ENCODE measurements at regions not wholly inside any gene's neighbourhood (a gene's known extent, or its start where the extent isn't known, plus 50 kb on each side); places are given as distances from the start of the nearest gene placed in this dataset.

GRCh38 chr22:44403166-44403565, 90.4 kb upstream of the SHISAL1 start:
- no peak for DNase-seq
- Histone ChIP-seq H3K27ac (ENCODE audit: low read length, poor library complexity, severe bottlenecking) (no peak overlapping the region), H2AK5ac (ENCODE audit: low read length, severe bottlenecking) (no peak overlapping the region), H4K8ac (ENCODE audit: low read length) (no peak overlapping the region), H3K4me2 (ENCODE audit: low read length, poor library complexity, severe bottlenecking) (no peak overlapping the region), H3K9ac (ENCODE audit: low read length) (no peak overlapping the region), H2BK5ac (ENCODE audit: low read depth, low read length, poor library complexity, severe bottlenecking) (no peak overlapping the region), H3K9me3 (ENCODE audit: control insufficient read depth, low read length) (no peaks in the 10 kb centered on the region), H2BK15ac (ENCODE audit: low read depth, poor library complexity, severe bottlenecking) (no peak overlapping the region), H3K18ac (ENCODE audit: low read depth in 1 of 2, low read length in 2 of 2) (no peak overlapping the region), H2BK12ac (ENCODE audit: low read length in 2 of 2) (no peak overlapping the region), H2AFZ (ENCODE audit: low read depth, low read length) (no peak overlapping the region), H3K14ac (ENCODE audit: low read length in 2 of 2) (no peak overlapping the region), H3K4me1 (ENCODE audit: control insufficient read depth, insufficient read depth, low read depth, low read length) (peaks cover 2% of the 10 kb centered on the region), H3K4ac (ENCODE audit: low read depth in 1 of 2, low read length in 2 of 2) (no peak overlapping the region), H3K36me3 (ENCODE audit: control insufficient read depth in 1 of 2, insufficient read depth in 2 of 2, low read depth in 1 of 2, low read length in 2 of 2) (no peaks in the 10 kb centered on the region), H4K91ac (ENCODE audit: low read length) (no peak overlapping the region), H2BK120ac (ENCODE audit: low read depth, low read length) (no peak overlapping the region), H3K27me3 (ENCODE audit: control insufficient read depth in 1 of 2, insufficient read depth in 1 of 2, low read length in 2 of 2) (peaks cover 42 to 73% of the 10 kb centered on the region in 2 experiments), H3K79me1 (replicated peaks; ENCODE audit: low read length, poor library complexity, severe bottlenecking) (no peaks in the 10 kb centered on the region), H3K4me3 (ENCODE audit: insufficient read depth in 1 of 2, low read depth in 1 of 2, low read length in 2 of 2) (no peak overlapping the region), H3K23ac (ENCODE audit: low read length in 2 of 2) (no peak overlapping the region)
- WGBS, result 83% methylated on average over 5 of the region's 5 CpGs

GRCh38 chr22:44402196-44403111, 89.7 kb upstream of the SHISAL1 start:
- no peaks in the 10 kb centered on the region for H3K79me1 ChIP-seq (replicated peaks; ENCODE audit: low read length, poor library complexity, severe bottlenecking)
- no peak overlapping the region for H3K23ac ChIP-seq (ENCODE audit: low read length in 2 of 2)
- peaks cover 2% of the 10 kb centered on the region for H3K4me1 ChIP-seq (ENCODE audit: control insufficient read depth, insufficient read depth, low read depth, low read length)
- H3K14ac ChIP-seq (ENCODE audit: low read length in 2 of 2), result no peak overlapping the region
- no peaks in the 10 kb centered on the region for H3K36me3 ChIP-seq (ENCODE audit: control insufficient read depth in 1 of 2, insufficient read depth in 2 of 2, low read depth in 1 of 2, low read length in 2 of 2)
- H4K8ac ChIP-seq (ENCODE audit: low read length), result no peak overlapping the region
- H2BK12ac ChIP-seq (ENCODE audit: low read length in 2 of 2), result no peak overlapping the region
- no peak overlapping the region for H2AK5ac ChIP-seq (ENCODE audit: low read length, severe bottlenecking)
- no peak for DNase-seq
- no peak overlapping the region for H2BK15ac ChIP-seq (ENCODE audit: low read depth, poor library complexity, severe bottlenecking)
- H3K27ac ChIP-seq (ENCODE audit: low read length, poor library complexity, severe bottlenecking), result no peak overlapping the region
- no peak overlapping the region for H3K4ac ChIP-seq (ENCODE audit: low read depth in 1 of 2, low read length in 2 of 2)
- H3K4me3 ChIP-seq (ENCODE audit: insufficient read depth in 1 of 2, low read depth in 1 of 2, low read length in 2 of 2), result no peak overlapping the region
- WGBS, result 88% methylated on average over 10 of the region's 10 CpGs
- no peak overlapping the region for H2AFZ ChIP-seq (ENCODE audit: low read depth, low read length)
- no peak overlapping the region for H2BK5ac ChIP-seq (ENCODE audit: low read depth, low read length, poor library complexity, severe bottlenecking)
- no peak overlapping the region for H3K9ac ChIP-seq (ENCODE audit: low read length)
- no peak overlapping the region for H3K4me2 ChIP-seq (ENCODE audit: low read length, poor library complexity, severe bottlenecking)
- no peak overlapping the region for H4K91ac ChIP-seq (ENCODE audit: low read length)
- H3K27me3 ChIP-seq (ENCODE audit: control insufficient read depth in 1 of 2, insufficient read depth in 1 of 2, low read length in 2 of 2), result peaks cover 35 to 72% of the 10 kb centered on the region in 2 experiments
- no peak overlapping the region for H2BK120ac ChIP-seq (ENCODE audit: low read depth, low read length)
- no peaks in the 10 kb centered on the region for H3K9me3 ChIP-seq (ENCODE audit: control insufficient read depth, low read length)
- no peak overlapping the region for H3K18ac ChIP-seq (ENCODE audit: low read depth in 1 of 2, low read length in 2 of 2)

GRCh38 chr22:44401783-44402110, 89.0 kb upstream of the SHISAL1 start:
- H3K9ac ChIP-seq (ENCODE audit: low read length), result no peak overlapping the region
- no peak overlapping the region for H2BK15ac ChIP-seq (ENCODE audit: low read depth, poor library complexity, severe bottlenecking)
- H3K18ac ChIP-seq (ENCODE audit: low read depth in 1 of 2, low read length in 2 of 2), result no peak overlapping the region
- H3K14ac ChIP-seq (ENCODE audit: low read length in 2 of 2), result no peak overlapping the region
- H2AK5ac ChIP-seq (ENCODE audit: low read length, severe bottlenecking), result no peak overlapping the region
- 78% methylated on average over 7 of the region's 9 CpGs for WGBS
- no peaks in the 10 kb centered on the region for H3K4me1 ChIP-seq (ENCODE audit: control insufficient read depth, insufficient read depth, low read depth, low read length)
- H3K4me2 ChIP-seq (ENCODE audit: low read length, poor library complexity, severe bottlenecking), result no peak overlapping the region
- no peaks in the 10 kb centered on the region for H3K79me1 ChIP-seq (replicated peaks; ENCODE audit: low read length, poor library complexity, severe bottlenecking)
- no peaks in the 10 kb centered on the region for H3K36me3 ChIP-seq (ENCODE audit: control insufficient read depth in 1 of 2, insufficient read depth in 2 of 2, low read depth in 1 of 2, low read length in 2 of 2)
- no peak overlapping the region for H3K23ac ChIP-seq (ENCODE audit: low read length in 2 of 2)
- no peak overlapping the region for H2BK5ac ChIP-seq (ENCODE audit: low read depth, low read length, poor library complexity, severe bottlenecking)
- H3K27ac ChIP-seq (ENCODE audit: low read length, poor library complexity, severe bottlenecking), result no peak overlapping the region
- H3K4ac ChIP-seq (ENCODE audit: low read depth in 1 of 2, low read length in 2 of 2), result no peak overlapping the region
- H2BK120ac ChIP-seq (ENCODE audit: low read depth, low read length), result no peak overlapping the region
- no peaks in the 10 kb centered on the region for H3K9me3 ChIP-seq (ENCODE audit: control insufficient read depth, low read length)
- no peak overlapping the region for H4K8ac ChIP-seq (ENCODE audit: low read length)
- H3K4me3 ChIP-seq (ENCODE audit: insufficient read depth in 1 of 2, low read depth in 1 of 2, low read length in 2 of 2), result no peak overlapping the region
- H2AFZ ChIP-seq (ENCODE audit: low read depth, low read length), result no peak overlapping the region
- H2BK12ac ChIP-seq (ENCODE audit: low read length in 2 of 2), result no peak overlapping the region
- no peak for DNase-seq
- peaks cover 33 to 73% of the 10 kb centered on the region in 2 experiments for H3K27me3 ChIP-seq (ENCODE audit: control insufficient read depth in 1 of 2, insufficient read depth in 1 of 2, low read length in 2 of 2)
- no peak overlapping the region for H4K91ac ChIP-seq (ENCODE audit: low read length)

GRCh38 chr22:44400763-44401060, 88.0 kb upstream of the SHISAL1 start:
- Histone ChIP-seq H2BK15ac (ENCODE audit: low read depth, poor library complexity, severe bottlenecking) (no peak overlapping the region), H3K9me3 (ENCODE audit: control insufficient read depth, low read length) (no peaks in the 10 kb centered on the region), H3K4me3 (ENCODE audit: insufficient read depth in 1 of 2, low read depth in 1 of 2, low read length in 2 of 2) (no peak overlapping the region)

More at GRCh38 chr22:44400763-44401060, 88.0 kb upstream of the SHISAL1 start:
- WGBS, result 73% methylated on average over 2 of the region's 3 CpGs
- no peak overlapping the region for H2BK5ac ChIP-seq (ENCODE audit: low read depth, low read length, poor library complexity, severe bottlenecking)
- H3K23ac ChIP-seq (ENCODE audit: low read length in 2 of 2), result no peak overlapping the region
- H2AFZ ChIP-seq (ENCODE audit: low read depth, low read length), result no peak overlapping the region
- H3K4me1 ChIP-seq (ENCODE audit: control insufficient read depth, insufficient read depth, low read depth, low read length), result no peaks in the 10 kb centered on the region
- H3K18ac ChIP-seq (ENCODE audit: low read depth in 1 of 2, low read length in 2 of 2), result no peak overlapping the region
- H3K27ac ChIP-seq (ENCODE audit: low read length, poor library complexity, severe bottlenecking), result no peak overlapping the region
- no peak overlapping the region for H3K14ac ChIP-seq (ENCODE audit: low read length in 2 of 2)
- no peak overlapping the region for H4K8ac ChIP-seq (ENCODE audit: low read length)
- H2AK5ac ChIP-seq (ENCODE audit: low read length, severe bottlenecking), result no peak overlapping the region
- H3K36me3 ChIP-seq (ENCODE audit: control insufficient read depth in 1 of 2, insufficient read depth in 2 of 2, low read depth in 1 of 2, low read length in 2 of 2), result no peaks in the 10 kb centered on the region
- H3K79me1 ChIP-seq (replicated peaks; ENCODE audit: low read length, poor library complexity, severe bottlenecking), result no peaks in the 10 kb centered on the region
- H3K4me2 ChIP-seq (ENCODE audit: low read length, poor library complexity, severe bottlenecking), result no peak overlapping the region
- H2BK120ac ChIP-seq (ENCODE audit: low read depth, low read length), result no peak overlapping the region
- H3K27me3 ChIP-seq (ENCODE audit: control insufficient read depth in 1 of 2, insufficient read depth in 1 of 2, low read length in 2 of 2), result peaks cover 38 to 76% of the 10 kb centered on the region in 2 experiments
- no peak overlapping the region for H3K4ac ChIP-seq (ENCODE audit: low read depth in 1 of 2, low read length in 2 of 2)
- no peak overlapping the region for H2BK12ac ChIP-seq (ENCODE audit: low read length in 2 of 2)
- H3K9ac ChIP-seq (ENCODE audit: low read length), result no peak overlapping the region
- no peak overlapping the region for H4K91ac ChIP-seq (ENCODE audit: low read length)
- no peak for DNase-seq
